Loucy (cell line): ENCODE measurements at regions not wholly inside any gene's neighbourhood (a gene's known extent, or its start where the extent isn't known, plus 50 kb on each side); places are given as distances from the start of the nearest gene placed in this dataset.
A peak's percentile ranks its signal among the peaks of the same experiment; 100 is the strongest.

Experiments
- H2AFZ ChIP-seq: fragments of 200-600 bp; sonication (generic); 2 replicates; pipeline ENCODE4 v1.6.0; 2016; ENCODE audit warnings: antibody characterized with exemption, mild to moderate bottlenecking, low read length, moderate library complexity
- H3F3A ChIP-seq: fragments of 200-600 bp; 2 replicates; pipeline ENCODE4 v1.6.0; 2016; ENCODE audit warnings: antibody characterized with exemption, low read depth, mild to moderate bottlenecking
- H3K27me3 ChIP-seq: fragments of 200-600 bp; sonication (generic); 2 replicates; pipeline ENCODE4 v1.6.1; 2014; ENCODE audit warnings: low read length, mild to moderate bottlenecking; ENCODE audit not compliant: insufficient read depth, poor library complexity, severe bottlenecking
- H3K36me3 ChIP-seq: fragments of 200-600 bp; sonication (generic); 2 replicates; pipeline ENCODE4 v1.6.1; 2016; ENCODE audit warnings: low read length; ENCODE audit not compliant: insufficient read depth
- H3K4me1 ChIP-seq: fragments of 200-600 bp; sonication (generic); 2 replicates; pipeline ENCODE4 v1.5.1; 2014; ENCODE audit warnings: low read length, mild to moderate bottlenecking; ENCODE audit not compliant: insufficient read depth, poor library complexity, severe bottlenecking
- H3K4me2 ChIP-seq: fragments of 200-600 bp; sonication (generic); 2 replicates; pipeline ENCODE4 v1.6.0; 2014; ENCODE audit warnings: antibody characterized with exemption, low read length, low read depth, mild to moderate bottlenecking; ENCODE audit not compliant: poor library complexity, severe bottlenecking
- H3K4me3 ChIP-seq: fragments of 200-600 bp; sonication (generic); 2 replicates; pipeline ENCODE4 v1.5.1; 2014; ENCODE audit warnings: low read length, mild to moderate bottlenecking, mixed read lengths; ENCODE audit not compliant: poor library complexity, severe bottlenecking
- H3K79me2 ChIP-seq: fragments of 200-600 bp; sonication (generic); 2 replicates; pipeline ENCODE4 v1.6.1; 2014; ENCODE audit warnings: low read length; ENCODE audit not compliant: insufficient read depth
- H3K9ac ChIP-seq: fragments of 200-600 bp; sonication (generic); 2 replicates; pipeline ENCODE4 v1.6.0; 2014; ENCODE audit warnings: mild to moderate bottlenecking, low read depth, low read length, moderate library complexity; ENCODE audit not compliant: poor library complexity, severe bottlenecking
- H3K9me2 ChIP-seq: fragments of 200-600 bp; sonication (generic); replicated peaks from 2 replicates; pipeline ENCODE4 v1.6.1; 2016; ENCODE audit warnings: low read depth, low read length, mixed read lengths
- H3K9me3 ChIP-seq: fragments of 200-600 bp; sonication (generic); 2 replicates; pipeline ENCODE4 v1.6.1; 2014; ENCODE audit warnings: mild to moderate bottlenecking, antibody characterized with exemption, low read length, low read depth; ENCODE audit not compliant: insufficient read depth
- H4K20me1 ChIP-seq: fragments of 200-600 bp; sonication (generic); 2 replicates; pipeline ENCODE4 v1.6.0; 2014; ENCODE audit warnings: antibody characterized with exemption, low read length, mild to moderate bottlenecking; ENCODE audit not compliant: insufficient read depth, poor library complexity, severe bottlenecking
- CTCF ChIP-seq: fragments of 200-600 bp; sonication (generic); conservative IDR thresholded peaks from 2 replicates; pipeline ENCODE4 v1.5.1; 2014; ENCODE audit warnings: mild to moderate bottlenecking, antibody characterized with exemption, low read length
- EZH2phosphoT487 ChIP-seq: fragments of 200-600 bp; IDR thresholded peaks from 2 replicates; pipeline ENCODE4 v1.6.1; 2018; ENCODE audit warnings: antibody characterized with exemption, mild to moderate bottlenecking, moderate library complexity, borderline replicate concordance

GRCh38 chr11:95698676-95699557 lies 90.7 kb downstream of the FAM76B start:
- H3K4me3 ChIP-seq = no peak overlapping the region
- peaks cover 35% of the 10 kb centered on the region for H3K4me1 ChIP-seq
- peak overlapping the region; percentile 39 for H3K4me2 ChIP-seq
- no peaks in the 10 kb centered on the region for H3K79me2 ChIP-seq
- TF ChIP-seq CTCF = no peak
- no peak for TF ChIP-seq EZH2phosphoT487
- no peaks in the 10 kb centered on the region for H3K9me2 ChIP-seq
- H3K36me3 ChIP-seq = no peaks in the 10 kb centered on the region
- H3K9ac ChIP-seq = no peak overlapping the region
- no peaks in the 10 kb centered on the region for H3K9me3 ChIP-seq
- no peaks in the 10 kb centered on the region for H4K20me1 ChIP-seq
- peak overlapping the region; percentile 57; the same call in 1 of the 2 replicates for H2AFZ ChIP-seq
- H3F3A ChIP-seq = no peaks in the 10 kb centered on the region
- no peaks in the 10 kb centered on the region for H3K27me3 ChIP-seq

- TF ChIP-seq CTCF (no peak), EZH2phosphoT487 (no peak)
- peaks cover 30% of the 10 kb centered on the region for H3K4me1 ChIP-seq
- no peaks in the 10 kb centered on the region for H3K79me2 ChIP-seq
- H3K9me2 ChIP-seq = no peaks in the 10 kb centered on the region
- H3K4me3 ChIP-seq = no peak overlapping the region
- H3K4me2 ChIP-seq = no peak overlapping the region
- H3K27me3 ChIP-seq = no peaks in the 10 kb centered on the region
- no peaks in the 10 kb centered on the region for H3K36me3 ChIP-seq
- no peak overlapping the region for H2AFZ ChIP-seq
- H3K9ac ChIP-seq = no peak overlapping the region
- no peaks in the 10 kb centered on the region for H3K9me3 ChIP-seq
- no peaks in the 10 kb centered on the region for H3F3A ChIP-seq
- H4K20me1 ChIP-seq = no peaks in the 10 kb centered on the region
These were observed 91.8 kb downstream of the FAM76B start for GRCh38 chr11:95697614-95698408.

GRCh38 chr11:95695181-95695580 lies 94.4 kb downstream of the FAM76B start:
- Histone ChIP-seq H3K27me3 (no peaks in the 10 kb centered on the region), H3K9me3 (no peaks in the 10 kb centered on the region), H3F3A (no peaks in the 10 kb centered on the region), H3K36me3 (no peaks in the 10 kb centered on the region), H3K4me3 (no peak overlapping the region), H4K20me1 (no peaks in the 10 kb centered on the region), H2AFZ (no peak overlapping the region), H3K9ac (no peak overlapping the region), H3K4me2 (no peak overlapping the region), H3K9me2 (no peaks in the 10 kb centered on the region), H3K79me2 (no peaks in the 10 kb centered on the region), H3K4me1 (peaks cover 24% of the 10 kb centered on the region)
- TF ChIP-seq EZH2phosphoT487 = no peak
- TF ChIP-seq CTCF = no peak
